H1 (cell line): ENCODE measurements at regions not wholly inside any gene's neighbourhood (a gene's known extent, or its start where the extent isn't known, plus 50 kb on each side); places are given as distances from the start of the nearest gene placed in this dataset.

Source experiments
- CTCF ChIA-PET: fragments of 300-600 bp; sonication (Branson Sonifier 250); formaldehyde crosslinking; loops from one replicate; lab custom pipeline; 2021; ENCODE audit not compliant: partially characterized antibody; lab: Charles Lee
- POLR2A ChIA-PET: fragments of 300-600 bp; sonication (Branson Sonifier 250); formaldehyde crosslinking; loops from one replicate; lab custom pipeline; 2021; ENCODE audit warnings: inconsistent platforms; ENCODE audit not compliant: partially characterized antibody; lab: Charles Lee
- DNase-seq, 2 experiments: peaks; one replicate each; pipeline versions ENCODE4 v3.0.0 to v3.0.0-alpha.2; 2010 to 2022; ENCODE audit warnings: low spot score in 2 of 2, low read depth in 1 of 2, mixed read lengths in 1 of 2
- FAIRE-seq: peaks from 2 replicates; lab custom pipeline; 2011; peaks lifted over from hg19 to GRCh38; lab: Jason Lieb, UNC
- H2AFZ ChIP-seq: 2 replicates; pipeline ENCODE4 v1.8.1; 2012; ENCODE audit warnings: low read length, inconsistent platforms
- H2AK5ac ChIP-seq: 2 replicates; pipeline ENCODE4 v1.6.1; 2013; ENCODE audit warnings: low read depth, low read length
- H2BK120ac ChIP-seq: replicated peaks from 2 replicates; pipeline ENCODE3; 2013; ENCODE audit warnings: low read depth, low read length, inconsistent platforms
- H2BK12ac ChIP-seq: 2 replicates; pipeline ENCODE4 v1.6.1; 2013; ENCODE audit warnings: low read depth, low read length
- H2BK15ac ChIP-seq: 2 replicates; pipeline ENCODE4 v1.6.1; 2013; ENCODE audit warnings: low read length
- H2BK20ac ChIP-seq: 2 replicates; pipeline ENCODE4 v1.6.1; 2013; ENCODE audit warnings: low read length
- H2BK5ac ChIP-seq: 2 replicates; pipeline ENCODE4 v1.6.1; 2013; ENCODE audit warnings: low read depth, low read length
- H3K14ac ChIP-seq: 2 replicates; pipeline ENCODE4 v1.6.1; 2013; ENCODE audit warnings: inconsistent platforms; ENCODE audit not compliant: insufficient read length
- H3K18ac ChIP-seq: 2 replicates; pipeline ENCODE4 v1.6.1; 2013; ENCODE audit warnings: low read length; ENCODE audit errors: extremely low read depth
- H3K23ac ChIP-seq: 2 replicates; pipeline ENCODE4 v1.6.1; 2013; ENCODE audit warnings: inconsistent platforms; ENCODE audit not compliant: insufficient read length
- H3K23me2 ChIP-seq: 2 replicates; pipeline ENCODE4 v1.6.1; 2013; ENCODE audit warnings: low read depth, low read length
- H3K27ac ChIP-seq: 2 replicates; pipeline ENCODE4 v1.6.1; 2011; ENCODE audit warnings: low read depth, low read length, inconsistent platforms
- H3K27me3 ChIP-seq, 4 experiments: replicated peaks in 1 of 4; 1 replicate in 1 of 4; 2 replicates in 3 of 4; pipeline versions ENCODE4 v1.6.1 to v1.8.1; 2011 to 2013; ENCODE audit warnings: low read length in 3 of 4, mild to moderate bottlenecking in 3 of 4, inconsistent platforms in 2 of 4, mixed read lengths in 2 of 4, moderate library complexity in 1 of 4; ENCODE audit not compliant: control insufficient read depth in 3 of 4, insufficient read depth in 3 of 4; ENCODE audit errors: extremely low read depth in 1 of 4
- H3K36me3 ChIP-seq, 4 experiments: 2 replicates each; pipeline versions ENCODE4 v1.6.1 to v1.8.1; 2011 to 2013; ENCODE audit warnings: mild to moderate bottlenecking in 4 of 4, low read length in 3 of 4, moderate library complexity in 2 of 4, control low read depth in 1 of 4, inconsistent platforms in 1 of 4; ENCODE audit not compliant: insufficient read depth in 4 of 4, control insufficient read depth in 2 of 4
- H3K4ac ChIP-seq: replicated peaks from 2 replicates; pipeline ENCODE3; 2013; ENCODE audit warnings: low read length, low read depth, mixed read lengths, inconsistent platforms; ENCODE audit not compliant: insufficient read length
- H3K4me1 ChIP-seq, 4 experiments: replicated peaks in 1 of 4; 1 replicate in 1 of 4; 2 replicates in 3 of 4; pipeline versions ENCODE4 v1.6.1 to v1.8.1; 2011 to 2013; ENCODE audit warnings: low read length in 3 of 4, inconsistent platforms in 2 of 4, mixed read lengths in 1 of 4; ENCODE audit not compliant: insufficient read depth in 4 of 4, control insufficient read depth in 3 of 4
- H3K4me2 ChIP-seq, 2 experiments: 2 replicates each; pipeline versions ENCODE4 v1.6.1 to v1.8.1; 2011 to 2013; ENCODE audit warnings: low read depth in 2 of 2, low read length in 2 of 2, control low read depth in 1 of 2, inconsistent platforms in 1 of 2, mild to moderate bottlenecking in 1 of 2; ENCODE audit not compliant: insufficient read depth in 1 of 2
- H3K4me3 ChIP-seq, 4 experiments: fragments of 200-600, 300-600 bp in 1 of 4; sonication (generic), shearing (Covaris generic), sonication (Bioruptor Twin) in 1 of 4; 2 replicates each; pipeline versions ENCODE4 v1.5.1 to v1.8.1; 2011 to 2016; ENCODE audit warnings: low read length in 4 of 4, low read depth in 3 of 4, control low read depth in 2 of 4, inconsistent platforms in 2 of 4, mild to moderate bottlenecking in 2 of 4, mixed read lengths in 1 of 4, moderate library complexity in 1 of 4; ENCODE audit not compliant: insufficient read depth in 2 of 4; ENCODE audit errors: extremely low read depth in 1 of 4
- H3K56ac ChIP-seq: replicated peaks from 2 replicates; pipeline ENCODE3; 2013; ENCODE audit warnings: low read depth, mild to moderate bottlenecking, mixed read lengths, low read length, inconsistent platforms; ENCODE audit not compliant: insufficient read length
- H3K79me1 ChIP-seq: 2 replicates; pipeline ENCODE4 v1.6.1; 2013; ENCODE audit warnings: low read depth, low read length, control low read depth
- H3K79me2 ChIP-seq, 2 experiments: 2 replicates each; pipeline versions ENCODE4 v1.6.1 to v1.8.1; 2012 to 2013; ENCODE audit warnings: low read length in 2 of 2, mild to moderate bottlenecking in 2 of 2, inconsistent platforms in 1 of 2; ENCODE audit not compliant: insufficient read depth in 2 of 2, control insufficient read depth in 1 of 2
- H3K9ac ChIP-seq, 4 experiments: replicated peaks in 1 of 4; 1 replicate in 1 of 4; 2 replicates in 3 of 4; pipeline versions ENCODE4 v1.6.1 to v1.8.1; 2011 to 2013; ENCODE audit warnings: low read depth in 3 of 4, low read length in 3 of 4, control low read depth in 2 of 4, mild to moderate bottlenecking in 2 of 4, moderate library complexity in 2 of 4, inconsistent platforms in 1 of 4; ENCODE audit errors: extremely low read depth in 1 of 4
- H3K9me3 ChIP-seq, 2 experiments: 2 replicates each; pipeline versions ENCODE4 v1.6.1 to v1.8.1; 2012 to 2013; ENCODE audit warnings: mild to moderate bottlenecking in 2 of 2, moderate library complexity in 2 of 2, control low read depth in 1 of 2, inconsistent platforms in 1 of 2, low read depth in 1 of 2, low read length in 1 of 2, mixed read lengths in 1 of 2; ENCODE audit not compliant: insufficient read depth in 2 of 2
- H4K20me1 ChIP-seq, 2 experiments: replicated peaks in 1 of 2; 2 replicates each; pipeline versions ENCODE3 to v1.8.1; 2011 to 2013; ENCODE audit warnings: inconsistent platforms in 2 of 2, low read length in 2 of 2, mild to moderate bottlenecking in 1 of 2; ENCODE audit not compliant: insufficient read depth in 2 of 2, control insufficient read depth in 1 of 2
- H4K5ac ChIP-seq: 2 replicates; pipeline ENCODE4 v1.6.1; 2013; ENCODE audit warnings: low read length, low read depth, mixed read lengths, inconsistent platforms; ENCODE audit not compliant: insufficient read length
- H4K8ac ChIP-seq: 2 replicates; pipeline ENCODE4 v1.8.0; 2013; ENCODE audit warnings: mild to moderate bottlenecking, moderate library complexity, low read length, inconsistent platforms; ENCODE audit not compliant: insufficient read depth; ENCODE audit errors: extremely low read depth
- H4K91ac ChIP-seq: replicated peaks from 2 replicates; pipeline ENCODE3; 2013; ENCODE audit warnings: low read length, mixed read lengths, inconsistent platforms; ENCODE audit not compliant: insufficient read length
- BRCA1 ChIP-seq: IDR thresholded peaks from 2 replicates; pipeline ENCODE4 v1.6.1; 2012; ENCODE audit warnings: low read depth, low read length, improper control_type of control experiment
- CREB1 ChIP-seq: IDR thresholded peaks from 2 replicates; pipeline ENCODE4 v1.6.1; 2012; ENCODE audit warnings: inconsistent platforms
- EP300 ChIP-seq, 2 experiments: IDR thresholded peaks; 1 replicate in 1 of 2; 2 replicates in 1 of 2; pipeline ENCODE4 v1.6.1; 2011 to 2012; ENCODE audit warnings: low read depth in 2 of 2, low read length in 2 of 2, mild to moderate bottlenecking in 2 of 2, borderline replicate concordance in 1 of 2, inconsistent platforms in 1 of 2, moderate library complexity in 1 of 2
- HDAC6 ChIP-seq: IDR thresholded peaks from one replicate; pipeline ENCODE4 v1.7.1; 2012; ENCODE audit warnings: low read depth, mild to moderate bottlenecking, inconsistent platforms, low read length, moderate library complexity
- RXRA ChIP-seq: IDR thresholded peaks from 2 replicates; pipeline ENCODE4 v1.6.1; 2011; ENCODE audit warnings: low read depth, mild to moderate bottlenecking, low read length, moderate library complexity; ENCODE audit not compliant: insufficient read depth
- SAP30 ChIP-seq: fragments of 300-600 bp; sonication (generic); IDR thresholded peaks from 2 replicates; pipeline ENCODE4 v1.7.1; 2012; ENCODE audit warnings: low read length, moderate library complexity, mild to moderate bottlenecking, inconsistent platforms; ENCODE audit not compliant: insufficient read depth, insufficient replicate concordance
- SP1 ChIP-seq: IDR thresholded peaks from 2 replicates; pipeline ENCODE4 v1.6.1; 2011; ENCODE audit warnings: low read depth, low read length
- SP4 ChIP-seq: IDR thresholded peaks from 2 replicates; pipeline ENCODE4 v1.6.1; 2012; ENCODE audit warnings: low read length, inconsistent platforms
- WGBS, 2 experiments: shearing (Covaris generic) in 1 of 2; methylation state at CpG; one replicate each; pipeline versions ENCODE4 v1.1.6 to v1.1.7; 2013 to 2015; ENCODE audit warnings: low lambda C conversion rate in 2 of 2, mixed read lengths in 2 of 2, inconsistent platforms in 1 of 2, low coverage in 1 of 2, missing lambda C conversion rate in 1 of 2; ENCODE audit not compliant: insufficient replicate concordance in 2 of 2, insufficient coverage in 1 of 2, insufficient read length in 1 of 2; ENCODE audit errors: extremely low coverage in 1 of 2, missing lambda C conversion rate in 1 of 2; 5-methylcytosine and 5-hydroxymethylcytosine counted together
- TF ChIP-seq, protein P1 (sequence below), 3 experiments: IDR thresholded peaks; 1 replicate in 2 of 3; 2 replicates in 1 of 3; pipeline versions ENCODE4 v1.5.1 to v1.6.1; 2011; ENCODE audit warnings: low read length in 3 of 3, mild to moderate bottlenecking in 3 of 3, inconsistent platforms in 2 of 3, low read depth in 1 of 3, moderate library complexity in 1 of 3; ENCODE audit not compliant: insufficient read depth in 1 of 3; ENCODE audit errors: control extremely low read depth in 1 of 3
- TF ChIP-seq, protein P2 (sequence below): IDR thresholded peaks from 2 replicates; pipeline ENCODE4 v1.6.1; 2011; ENCODE audit warnings: low read length, improper control_type of control experiment
- TF ChIP-seq, protein P3 (sequence below): IDR thresholded peaks from 2 replicates; pipeline ENCODE4 v1.6.1; 2011; ENCODE audit warnings: low read depth, mild to moderate bottlenecking, low read length; ENCODE audit not compliant: insufficient read depth

DNA sequence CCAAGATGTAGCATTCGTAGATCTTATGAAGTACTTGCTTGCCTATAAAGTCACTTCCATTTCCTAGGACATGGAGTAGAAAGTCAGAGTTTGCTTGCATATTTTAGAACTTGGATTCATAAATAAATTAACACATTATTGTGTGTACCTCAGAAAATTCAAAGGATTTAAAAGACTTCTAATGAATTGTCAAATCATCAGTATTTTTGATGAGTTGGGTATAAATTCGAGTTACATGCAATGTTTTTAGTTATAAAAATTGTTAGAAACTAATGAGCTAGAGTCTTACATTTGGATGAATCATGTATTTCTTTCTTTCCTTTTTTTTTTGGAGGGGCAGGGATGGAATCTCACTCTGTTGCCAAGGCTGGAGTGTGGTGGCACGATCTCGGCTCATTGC lies 156.9 kb upstream of the KCNJ16 start:
- Histone ChIP-seq H3K4ac (no peak overlapping the region), H2BK120ac (no peak overlapping the region), H2BK12ac (no peak overlapping the region), H2BK5ac (no peak overlapping the region), H3K56ac (no peak overlapping the region), H3K4me1 (peaks cover 0 to 5% (median under 1%) of the 10 kb centered on the region in 4 experiments; a peak in 2 of 7 replicates), H2AFZ (no peak overlapping the region), H3K18ac (no peak overlapping the region), H3K23me2 (no peaks in the 10 kb centered on the region), H4K91ac (no peak overlapping the region), H3K79me1 (no peaks in the 10 kb centered on the region), H3K4me2 (no peak overlapping the region), H3K79me2 (no peaks in the 10 kb centered on the region), H2BK15ac (no peak overlapping the region), H3K14ac (no peak overlapping the region), H2BK20ac (no peak overlapping the region), H3K27ac (no peak overlapping the region), H3K27me3 (no peaks in the 10 kb centered on the region), H4K8ac (no peak overlapping the region), H4K20me1 (no peaks in the 10 kb centered on the region), H4K5ac (no peak overlapping the region), H3K9me3 (no peaks in the 10 kb centered on the region), H3K9ac (no peak overlapping the region), H2AK5ac (no peak overlapping the region), H3K23ac (no peak overlapping the region), H3K4me3 (no peak overlapping the region), H3K36me3 (no peaks in the 10 kb centered on the region)
- FAIRE-seq (no peak), DNase-seq (no peak)
- POLR2A ChIA-PET, result no interaction called here
- WGBS, 2 experiments, result 92% methylated on average over 4 of the region's 4 CpGs; no CpG with 5 or more reads in 1 of the 2 experiments
- CTCF ChIA-PET, result no interaction called here
- TF ChIP-seq, protein P1, sequence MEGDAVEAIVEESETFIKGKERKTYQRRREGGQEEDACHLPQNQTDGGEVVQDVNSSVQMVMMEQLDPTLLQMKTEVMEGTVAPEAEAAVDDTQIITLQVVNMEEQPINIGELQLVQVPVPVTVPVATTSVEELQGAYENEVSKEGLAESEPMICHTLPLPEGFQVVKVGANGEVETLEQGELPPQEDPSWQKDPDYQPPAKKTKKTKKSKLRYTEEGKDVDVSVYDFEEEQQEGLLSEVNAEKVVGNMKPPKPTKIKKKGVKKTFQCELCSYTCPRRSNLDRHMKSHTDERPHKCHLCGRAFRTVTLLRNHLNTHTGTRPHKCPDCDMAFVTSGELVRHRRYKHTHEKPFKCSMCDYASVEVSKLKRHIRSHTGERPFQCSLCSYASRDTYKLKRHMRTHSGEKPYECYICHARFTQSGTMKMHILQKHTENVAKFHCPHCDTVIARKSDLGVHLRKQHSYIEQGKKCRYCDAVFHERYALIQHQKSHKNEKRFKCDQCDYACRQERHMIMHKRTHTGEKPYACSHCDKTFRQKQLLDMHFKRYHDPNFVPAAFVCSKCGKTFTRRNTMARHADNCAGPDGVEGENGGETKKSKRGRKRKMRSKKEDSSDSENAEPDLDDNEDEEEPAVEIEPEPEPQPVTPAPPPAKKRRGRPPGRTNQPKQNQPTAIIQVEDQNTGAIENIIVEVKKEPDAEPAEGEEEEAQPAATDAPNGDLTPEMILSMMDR (IDR thresholded peaks at IDR 0.05; ENCODE audit: control extremely low read depth in 1 of 3, insufficient read depth in 1 of 3, low read depth in 1 of 3, low read length in 3 of 3), result no peak
- TF ChIP-seq BRCA1 (no peak), CREB1 (no peak), SP4 (no peak), EP300 (IDR thresholded peaks at IDR 0.05; ENCODE audit: borderline replicate concordance in 1 of 2, low read depth in 2 of 2, low read length in 2 of 2) (no peak), SAP30 (no peak), SP1 (no peak), RXRA (no peak), HDAC6 (no peak)
- TF ChIP-seq, protein P2, sequence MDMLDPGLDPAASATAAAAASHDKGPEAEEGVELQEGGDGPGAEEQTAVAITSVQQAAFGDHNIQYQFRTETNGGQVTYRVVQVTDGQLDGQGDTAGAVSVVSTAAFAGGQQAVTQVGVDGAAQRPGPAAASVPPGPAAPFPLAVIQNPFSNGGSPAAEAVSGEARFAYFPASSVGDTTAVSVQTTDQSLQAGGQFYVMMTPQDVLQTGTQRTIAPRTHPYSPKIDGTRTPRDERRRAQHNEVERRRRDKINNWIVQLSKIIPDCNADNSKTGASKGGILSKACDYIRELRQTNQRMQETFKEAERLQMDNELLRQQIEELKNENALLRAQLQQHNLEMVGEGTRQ, result no peak
- TF ChIP-seq, protein P3, sequence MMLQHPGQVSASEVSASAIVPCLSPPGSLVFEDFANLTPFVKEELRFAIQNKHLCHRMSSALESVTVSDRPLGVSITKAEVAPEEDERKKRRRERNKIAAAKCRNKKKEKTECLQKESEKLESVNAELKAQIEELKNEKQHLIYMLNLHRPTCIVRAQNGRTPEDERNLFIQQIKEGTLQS, result no peak
